Pancreas (tissue), 10 donors: ENCODE measurements at regions not wholly inside any gene's neighbourhood (a gene's known extent, or its start where the extent isn't known, plus 50 kb on each side); places are given as distances from the start of the nearest gene placed in this dataset.

ENCODE experiments used
- ATAC-seq, 4 donors: fragments of 200-7000 bp; cut with Tn5 transposase; one replicate each; pipeline versions ENCODE4 v1.8.0 to v1.9.1; 2020; ENCODE audit warnings: mild to moderate bottlenecking in 4 of 4, moderate library complexity in 4 of 4
- DNase-seq, 6 donors: peaks; one replicate each; pipeline ENCODE4 v3.0.0-alpha.2; 2020
- FAIRE-seq: peaks from 2 replicates; lab custom pipeline; 2012; peaks lifted over from hg19 to GRCh38; lab: Jason Lieb, UNC
- H3K27ac ChIP-seq, 4 donors: fragments of 200-600 bp; sonication (generic); 1 replicate in 3 of 4; 2 replicates in 1 of 4; pipeline versions ENCODE4 v1.5.0 to v1.8.0; 2020
- H3K27me3 ChIP-seq, 4 donors: fragments of 200-600 bp; one replicate each; pipeline ENCODE4 v1.8.0; 2021
- H3K36me3 ChIP-seq, 3 donors: fragments of 200-600 bp; sonication (generic) in 1 of 3; one replicate each; pipeline versions ENCODE4 v1.5.0 to v1.8.0; 2020 to 2021
- H3K4me1 ChIP-seq, 3 donors: fragments of 200-600 bp; one replicate each; pipeline ENCODE4 v1.8.0; 2021
- H3K4me3 ChIP-seq, 4 donors: fragments of 200-600 bp; sonication (generic) in 2 of 4; one replicate each; pipeline versions ENCODE4 v1.5.0 to v1.8.0; 2020 to 2021
- H3K9me3 ChIP-seq, 4 donors: fragments of 200-600 bp; one replicate each; pipeline ENCODE4 v1.8.0; 2021
- CTCF ChIP-seq, 4 donors: fragments of 200-600 bp; sonication (generic) in 3 of 4; IDR thresholded peaks; one replicate each; pipeline versions ENCODE4 v1.5.0 to v1.8.0; 2021; ENCODE audit warnings: antibody characterized with exemption in 4 of 4
- WGBS, 2 donors: extraction: QIAGEN DNeasy Blood & Tissue Kit; methylation state at CpG; one replicate each; pipeline ENCODE4 v1.1.7; 2013; 5-methylcytosine and 5-hydroxymethylcytosine counted together
- intact Hi-C, 3 donors: fragments of 100-400 bp; cut with DNase I; formaldehyde crosslinking; loops; one replicate each; pipeline versions ENCODE4 v1.11.1 to v1.14.2; 2022
- donor health status: healthy with polysubstance abuse.
- donor health status: DM: no; HTN: no; CAD: no; lungs with moderate emphysema.
- donor health status: DM: no; HTN: no; CAD: no.
- donor health status: control.
- donor health status: control.
- donor health status: Bipolar disorder and iron deficiency.
- donor health status: DM: yes; HTN: yes; CAD: no.
- donor health status: DM: no; HTN: no; CAD: no.
- donor health status: DM: no; HTN: no; CAD: no.
- donor health status: DM: yes; HTN: yes; CAD: no.

- no peaks in the 10 kb centered on the region for H3K9me3 ChIP-seq
- WGBS, 2 donors, result 58 to 61% methylated on average over 6 of the region's 6 CpGs
- DNase-seq, result no peak
- no peak overlapping the region for H3K27ac ChIP-seq
- no peak for FAIRE-seq
- no peaks in the 10 kb centered on the region for H3K36me3 ChIP-seq
- no peaks in the 10 kb centered on the region for H3K4me1 ChIP-seq
- H3K27me3 ChIP-seq, result peaks cover 0 to 5% (median 0%) of the 10 kb centered on the region in 4 donors
- intact Hi-C loops, result no loop called here
- no peak overlapping the region for H3K4me3 ChIP-seq
- no peak for ATAC-seq
- TF ChIP-seq CTCF (IDR thresholded peaks at IDR 0.05), result no peak
Observed at GRCh38 chr12:127268706-127269425, 998.1 kb upstream of the TMEM132C start.

GRCh38 chr12:127270193-127270592 lies 996.8 kb upstream of the TMEM132C start:
- Histone ChIP-seq H3K27ac (no peak overlapping the region), H3K27me3 (peaks cover 0 to 5% (median 0%) of the 10 kb centered on the region in 4 donors), H3K36me3 (no peaks in the 10 kb centered on the region), H3K4me3 (no peak overlapping the region), H3K4me1 (no peaks in the 10 kb centered on the region), H3K9me3 (no peaks in the 10 kb centered on the region)
- no peak for TF ChIP-seq CTCF (IDR thresholded peaks at IDR 0.05)
- WGBS, 2 donors, result 67 to 80% methylated on average over 3 of the region's 3 CpGs
- ATAC-seq, result peak in 1 of 4 donors; percentile 75
- intact Hi-C loops, result no loop called here
- FAIRE-seq, result no peak
- DNase-seq, result no peak

- no peaks in the 10 kb centered on the region for H3K36me3 ChIP-seq
- WGBS, 2 donors, result 78 to 86% methylated on average over 10 of the region's 10 CpGs
- no peaks in the 10 kb centered on the region for H3K27me3 ChIP-seq
- no peak for TF ChIP-seq CTCF (IDR thresholded peaks at IDR 0.05)
- ATAC-seq, result no peak
- no peaks in the 10 kb centered on the region for H3K4me1 ChIP-seq
- H3K27ac ChIP-seq, result no peak overlapping the region
- H3K4me3 ChIP-seq, result no peak overlapping the region
- no peak for DNase-seq
- no peak for FAIRE-seq
- H3K9me3 ChIP-seq, result no peaks in the 10 kb centered on the region
- intact Hi-C loops, result no loop called here
Observed at GRCh38 chr12:127271776-127272175, 995.2 kb upstream of the TMEM132C start.

GRCh38 chr12:127272864-127273263 lies 994.1 kb upstream of the TMEM132C start:
- Histone ChIP-seq H3K9me3 (no peaks in the 10 kb centered on the region), H3K27me3 (no peaks in the 10 kb centered on the region), H3K36me3 (no peaks in the 10 kb centered on the region), H3K4me1 (no peaks in the 10 kb centered on the region), H3K4me3 (no peak overlapping the region), H3K27ac (no peak overlapping the region)
- intact Hi-C loops, result no loop called here
- ATAC-seq (no peak), FAIRE-seq (no peak), DNase-seq (no peak)
- 66 to 81% methylated on average over 2 of the region's 2 CpGs for WGBS, 2 donors
- TF ChIP-seq CTCF (IDR thresholded peaks at IDR 0.05), result no peak

- no peak for ATAC-seq
- WGBS, 2 donors, result 78 to 84% methylated on average over 3 of the region's 3 CpGs
- Histone ChIP-seq H3K4me3 (no peak overlapping the region), H3K9me3 (no peaks in the 10 kb centered on the region), H3K4me1 (no peaks in the 10 kb centered on the region), H3K27me3 (no peaks in the 10 kb centered on the region), H3K27ac (no peak overlapping the region), H3K36me3 (no peaks in the 10 kb centered on the region)
- intact Hi-C loops, result no loop called here
- FAIRE-seq, result no peak
- DNase-seq, result no peak
- TF ChIP-seq CTCF (IDR thresholded peaks at IDR 0.05), result no peak
Observed at GRCh38 chr12:127273626-127274025, 993.3 kb upstream of the TMEM132C start.
